A549 (cell line): ENCODE measurements at regions not wholly inside any gene's neighbourhood (a gene's known extent, or its start where the extent isn't known, plus 50 kb on each side); places are given as distances from the start of the nearest gene placed in this dataset.

ENCODE experiments used
- ATAC-seq, 2 experiments: fragments of 200-7000 bp in 1 of 2; fragments of >200 bp in 1 of 2; cut with Nextera tagmentation in 1 of 2; cut with Tn5 transposase in 1 of 2; 3 replicates each; pipeline versions ENCODE4 v1.8.0 to v1.9.1; 2018 to 2020; ENCODE audit warnings: mild to moderate bottlenecking in 1 of 2, moderate library complexity in 1 of 2
- CTCF ChIA-PET: fragments of 300-600 bp; sonication (Branson Sonifier 250); formaldehyde crosslinking; extraction: SDS; loops from one replicate; lab custom pipeline; 2021; ENCODE audit warnings: antibody characterized with exemption, inconsistent platforms; lab: Yijun Ruan, JAX
- POLR2A ChIA-PET: fragments of 350-600 bp; formaldehyde crosslinking; extraction: SDS; loops from one replicate; lab custom pipeline; 2021; ENCODE audit warnings: antibody characterized with exemption, inconsistent platforms; lab: Yijun Ruan, JAX
- DNase-seq, 2 experiments: peaks; one replicate each; pipeline versions ENCODE4 v3.0.0 to v3.0.0-alpha.2; 2011 to 2016; ENCODE audit warnings: low read depth in 1 of 2, low spot score in 1 of 2
- FAIRE-seq: peaks from 2 replicates; lab custom pipeline; 2011; peaks lifted over from hg19 to GRCh38; lab: Jason Lieb, UNC
- H3K27ac ChIP-seq, 2 experiments: fragments of >200 bp; sonication (Bioruptor Twin); formaldehyde crosslinking; 3 replicates each; pipeline ENCODE4 v1.5.1; 2016 to 2017
- H3K4me1 ChIP-seq: fragments of >200 bp; sonication (Bioruptor Twin); formaldehyde crosslinking; 3 replicates; pipeline ENCODE4 v1.6.1; 2016
- H3K4me2 ChIP-seq: fragments of >200 bp; sonication (Bioruptor Twin); formaldehyde crosslinking; 3 replicates; pipeline ENCODE4 v1.6.1; 2016
- H3K4me3 ChIP-seq: fragments of >200 bp; sonication (Bioruptor Twin); formaldehyde crosslinking; 3 replicates; pipeline ENCODE4 v1.5.1; 2016
- H3K9me3 ChIP-seq: fragments of >200 bp; sonication (Bioruptor Twin); formaldehyde crosslinking; 3 replicates; pipeline ENCODE4 v1.6.1; 2016
- BHLHE40 ChIP-seq: IDR thresholded peaks from 2 replicates; pipeline ENCODE4 v1.6.1; 2012; ENCODE audit warnings: low read depth, low read length, inconsistent platforms
- CHD4 ChIP-seq: fragments of 200-600 bp; sonication (generic); IDR thresholded peaks from 2 replicates; pipeline ENCODE4 v1.6.1; 2016; ENCODE audit warnings: antibody characterized with exemption, mild to moderate bottlenecking, borderline replicate concordance
- ESRRA ChIP-seq: fragments of 150-350 bp; IDR thresholded peaks from 2 replicates; pipeline ENCODE4 v1.6.1; 2014; ENCODE audit warnings: mild to moderate bottlenecking, low read length, borderline replicate concordance
- FOSL2 ChIP-seq, 2 experiments: fragments of 450-650 bp in 1 of 2; fragments of >200 bp in 1 of 2; sonication (Bioruptor Twin) in 1 of 2; formaldehyde crosslinking; IDR thresholded peaks; 2 replicates each; pipeline versions ENCODE4 v1.5.0 to v1.6.1; 2016 to 2020; ENCODE audit warnings: mild to moderate bottlenecking in 1 of 2, moderate library complexity in 1 of 2
- FOXS1 ChIP-seq: fragments of 250-450 bp; sonication (Bioruptor Pico); IDR thresholded peaks from 2 replicates; pipeline ENCODE4 v1.5.0; 2020; ENCODE audit warnings: mild to moderate bottlenecking, moderate library complexity
- HES2 ChIP-seq: fragments of >200 bp; sonication (Bioruptor Twin); formaldehyde crosslinking; IDR thresholded peaks from 2 replicates; pipeline ENCODE4 v1.6.1; 2016
- HOXB13 ChIP-seq: fragments of 250-450 bp; sonication (Bioruptor Pico); IDR thresholded peaks from 2 replicates; pipeline ENCODE4 v1.5.0; 2020; ENCODE audit warnings: low read depth, mild to moderate bottlenecking, moderate library complexity
- POLR2AphosphoS2 ChIP-seq: conservative IDR thresholded peaks from 2 replicates; pipeline ENCODE4 v1.6.1; 2012; ENCODE audit warnings: low read length, improper control_type of control experiment, inconsistent platforms
- RAD21 ChIP-seq, 2 experiments: fragments of >200 bp in 1 of 2; sonication (Bioruptor Twin) in 1 of 2; formaldehyde crosslinking in 1 of 2; IDR thresholded peaks in 1 of 2; conservative IDR thresholded peaks in 1 of 2; 2 replicates in 1 of 2; 3 replicates in 1 of 2; pipeline ENCODE4 v1.6.1; 2012 to 2018; ENCODE audit warnings: inconsistent platforms in 1 of 2
- RCOR1 ChIP-seq: fragments of 150-350 bp; IDR thresholded peaks from 2 replicates; pipeline ENCODE4 v1.6.1; 2014; ENCODE audit warnings: antibody characterized with exemption, low read length, low read depth
- REST ChIP-seq: fragments of 200-600 bp; sonication (generic); IDR thresholded peaks from 2 replicates; pipeline ENCODE4 v1.6.1; 2016; ENCODE audit warnings: antibody characterized with exemption, mild to moderate bottlenecking, moderate library complexity
- SMC3 ChIP-seq: fragments of >200 bp; sonication (Bioruptor Twin); formaldehyde crosslinking; IDR thresholded peaks from 3 replicates; pipeline ENCODE4 v1.6.1; 2018; ENCODE audit warnings: inconsistent platforms
- ZSCAN20 ChIP-seq: fragments of 250-450 bp; sonication (Bioruptor Pico); IDR thresholded peaks from 2 replicates; pipeline ENCODE4 v1.8.0; 2022; ENCODE audit warnings: mild to moderate bottlenecking, moderate library complexity
- WGBS: methylation state at CpG from one replicate; pipeline ENCODE4 v1.1.6; 2017; ENCODE audit errors: missing lambda C conversion rate; 5-methylcytosine and 5-hydroxymethylcytosine counted together
- TF ChIP-seq, protein P1 (sequence below): fragments of 150-350 bp; IDR thresholded peaks from 2 replicates; pipeline ENCODE4 v1.6.1; 2014; ENCODE audit warnings: low read depth, mild to moderate bottlenecking, low read length
- TF ChIP-seq, protein P2 (sequence below): fragments of 450-650 bp; IDR thresholded peaks from 2 replicates; pipeline ENCODE4 v1.6.1; 2014; ENCODE audit warnings: antibody characterized with exemption
- TF ChIP-seq, protein P3 (sequence below): fragments of 250-450 bp; sonication (Bioruptor Pico); IDR thresholded peaks from 2 replicates; pipeline ENCODE4 v1.5.0; 2020; ENCODE audit warnings: low read depth, mild to moderate bottlenecking, moderate library complexity
- TF ChIP-seq, protein P4 (sequence below): IDR thresholded peaks from 2 replicates; pipeline ENCODE4 v1.6.1; 2012; ENCODE audit warnings: low read depth, borderline replicate concordance

- DNase-seq (no peak), FAIRE-seq (no peak), ATAC-seq (no peak)
- ChIA-PET CTCF (no interaction called here), POLR2A (no interaction called here)
- Histone ChIP-seq H3K9me3 (no peaks in the 10 kb centered on the region), H3K4me2 (no peak overlapping the region), H3K4me1 (no peaks in the 10 kb centered on the region), H3K4me3 (no peak overlapping the region), H3K27ac (no peak overlapping the region)
- 13% methylated on average over 1 of the region's 1 CpG for WGBS
- TF ChIP-seq HES2 = no peak
- TF ChIP-seq, protein P1, sequence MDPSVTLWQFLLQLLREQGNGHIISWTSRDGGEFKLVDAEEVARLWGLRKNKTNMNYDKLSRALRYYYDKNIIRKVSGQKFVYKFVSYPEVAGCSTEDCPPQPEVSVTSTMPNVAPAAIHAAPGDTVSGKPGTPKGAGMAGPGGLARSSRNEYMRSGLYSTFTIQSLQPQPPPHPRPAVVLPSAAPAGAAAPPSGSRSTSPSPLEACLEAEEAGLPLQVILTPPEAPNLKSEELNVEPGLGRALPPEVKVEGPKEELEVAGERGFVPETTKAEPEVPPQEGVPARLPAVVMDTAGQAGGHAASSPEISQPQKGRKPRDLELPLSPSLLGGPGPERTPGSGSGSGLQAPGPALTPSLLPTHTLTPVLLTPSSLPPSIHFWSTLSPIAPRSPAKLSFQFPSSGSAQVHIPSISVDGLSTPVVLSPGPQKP = no peak
- no peak for TF ChIP-seq ESRRA
- TF ChIP-seq HOXB13 (CRISPR knock-in tag) = no peak
Measured at GRCh38 chr13:84187626-84188025, 305.4 kb upstream of the SLITRK1 start.

DNA sequence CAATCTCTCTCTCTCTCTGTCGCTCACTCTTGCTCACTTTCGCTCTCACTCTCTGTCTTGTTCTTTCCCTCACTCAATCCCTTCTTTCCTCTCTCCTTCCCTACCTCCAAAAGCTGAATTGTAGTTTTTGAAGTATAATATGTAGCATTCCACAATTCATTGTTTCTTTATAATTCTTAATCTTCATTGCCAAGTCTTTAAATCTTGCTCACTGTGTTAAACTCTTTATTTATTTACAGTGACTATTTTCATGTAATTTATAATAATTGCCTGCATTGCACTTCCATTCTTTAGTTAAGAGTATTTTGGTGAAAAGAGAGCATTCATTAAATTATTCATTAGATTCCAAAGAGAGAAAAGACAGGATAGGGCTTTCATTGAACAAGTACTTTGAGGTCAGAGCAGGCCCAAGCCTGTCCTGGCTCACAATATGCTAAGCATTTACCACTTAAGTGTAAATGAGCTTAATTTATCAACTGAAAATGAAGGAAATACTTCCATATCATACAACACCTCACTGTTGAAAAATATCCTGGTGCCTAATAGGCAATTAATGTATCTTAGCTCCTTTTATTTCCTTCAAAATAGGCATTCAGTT lies 257.4 kb upstream of the SLITRK1 start:
- ChIA-PET CTCF (no interaction called here), POLR2A (no interaction called here)
- Histone ChIP-seq H3K27ac (no peak overlapping the region), H3K4me1 (no peaks in the 10 kb centered on the region), H3K9me3 (no peaks in the 10 kb centered on the region), H3K4me2 (no peak overlapping the region), H3K4me3 (no peak overlapping the region)
- FAIRE-seq = no peak
- TF ChIP-seq RAD21 (conservative IDR thresholded peaks at IDR 0.05 in 1 of 2, IDR thresholded peaks at IDR 0.05 in 1 of 2) (no peak), HOXB13 (CRISPR knock-in tag) (no peak), ESRRA (no peak), FOSL2 (IDR thresholded peaks at IDR 0.05) (no peak), FOSL2 (CRISPR knock-in tag; IDR thresholded peaks at IDR 0.05) (no peak), POLR2AphosphoS2 (no peak), RCOR1 (no peak), ZSCAN20 (no peak), BHLHE40 (no peak), HES2 (no peak), CHD4 (no peak), SMC3 (no peak), REST (no peak), FOXS1 (CRISPR knock-in tag) (no peak)
- TF ChIP-seq, protein P2, sequence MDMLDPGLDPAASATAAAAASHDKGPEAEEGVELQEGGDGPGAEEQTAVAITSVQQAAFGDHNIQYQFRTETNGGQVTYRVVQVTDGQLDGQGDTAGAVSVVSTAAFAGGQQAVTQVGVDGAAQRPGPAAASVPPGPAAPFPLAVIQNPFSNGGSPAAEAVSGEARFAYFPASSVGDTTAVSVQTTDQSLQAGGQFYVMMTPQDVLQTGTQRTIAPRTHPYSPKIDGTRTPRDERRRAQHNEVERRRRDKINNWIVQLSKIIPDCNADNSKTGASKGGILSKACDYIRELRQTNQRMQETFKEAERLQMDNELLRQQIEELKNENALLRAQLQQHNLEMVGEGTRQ = no peak
- TF ChIP-seq, protein P3, sequence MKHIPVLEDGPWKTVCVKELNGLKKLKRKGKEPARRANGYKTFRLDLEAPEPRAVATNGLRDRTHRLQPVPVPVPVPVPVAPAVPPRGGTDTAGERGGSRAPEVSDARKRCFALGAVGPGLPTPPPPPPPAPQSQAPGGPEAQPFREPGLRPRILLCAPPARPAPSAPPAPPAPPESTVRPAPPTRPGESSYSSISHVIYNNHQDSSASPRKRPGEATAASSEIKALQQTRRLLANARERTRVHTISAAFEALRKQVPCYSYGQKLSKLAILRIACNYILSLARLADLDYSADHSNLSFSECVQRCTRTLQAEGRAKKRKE (CRISPR knock-in tag) = no peak
- TF ChIP-seq, protein P1 = no peak
- TF ChIP-seq, protein P4, sequence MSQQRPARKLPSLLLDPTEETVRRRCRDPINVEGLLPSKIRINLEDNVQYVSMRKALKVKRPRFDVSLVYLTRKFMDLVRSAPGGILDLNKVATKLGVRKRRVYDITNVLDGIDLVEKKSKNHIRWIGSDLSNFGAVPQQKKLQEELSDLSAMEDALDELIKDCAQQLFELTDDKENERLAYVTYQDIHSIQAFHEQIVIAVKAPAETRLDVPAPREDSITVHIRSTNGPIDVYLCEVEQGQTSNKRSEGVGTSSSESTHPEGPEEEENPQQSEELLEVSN = no peak
- WGBS = 33% methylated on average over 2 of the region's 2 CpGs
- DNase-seq = no peak
- no peak for ATAC-seq
